IMR-90 (cell line): ENCODE measurements at regions not wholly inside any gene's neighbourhood (a gene's known extent, or its start where the extent isn't known, plus 50 kb on each side); places are given as distances from the start of the nearest gene placed in this dataset.

Experiments
- ATAC-seq: fragments of 200-7000 bp; cut with Tn5 transposase; 2 replicates; pipeline ENCODE4 v1.9.1; 2020; ENCODE audit warnings: low read depth, mild to moderate bottlenecking, moderate library complexity
- BruUV-seq: library from RNA; stranded (reverse); fragments of 400-500 nt; replicated peaks from 2 replicates; lab custom pipeline; 2021; lab: Mats Ljungman, UMichigan
- CTCF ChIA-PET: fragments of 300-600 bp; formaldehyde crosslinking; extraction: SDS; loops from one replicate; lab custom pipeline; 2021; ENCODE audit warnings: antibody characterized with exemption; lab: Yijun Ruan, JAX
- POLR2A ChIA-PET: fragments of 300-600 bp; sonication (Branson Sonifier 250); formaldehyde crosslinking; loops from one replicate; lab custom pipeline; 2022; ENCODE audit warnings: antibody characterized with exemption; ENCODE audit not compliant: unreplicated experiment; lab: Charles Lee
- DNase-seq: peaks from one replicate; pipeline ENCODE4 v3.0.0; 2013
- H2AFZ ChIP-seq: replicated peaks from 2 replicates; pipeline ENCODE3; 2013; ENCODE audit warnings: low read length, mild to moderate bottlenecking; ENCODE audit not compliant: poor library complexity
- H2AK5ac ChIP-seq: 2 replicates; pipeline ENCODE4 v1.6.1; 2013; ENCODE audit warnings: low read depth, low read length, inconsistent platforms
- H2AK9ac ChIP-seq: replicated peaks from 2 replicates; pipeline ENCODE3; 2013; ENCODE audit warnings: mild to moderate bottlenecking, low read depth, low read length, moderate library complexity; ENCODE audit not compliant: poor library complexity
- H2BK120ac ChIP-seq: 2 replicates; pipeline ENCODE4 v1.6.1; 2013; ENCODE audit warnings: low read depth, low read length, inconsistent platforms
- H2BK15ac ChIP-seq: 3 replicates; pipeline ENCODE4 v1.6.1; 2013; ENCODE audit warnings: low read depth, low read length, inconsistent platforms
- H2BK20ac ChIP-seq: 2 replicates; pipeline ENCODE4 v1.6.1; 2013; ENCODE audit warnings: low read depth, mild to moderate bottlenecking, inconsistent platforms, low read length, moderate library complexity
- H2BK5ac ChIP-seq: 2 replicates; pipeline ENCODE4 v1.6.1; 2013; ENCODE audit warnings: mild to moderate bottlenecking, low read depth, low read length, inconsistent platforms; ENCODE audit not compliant: poor library complexity, severe bottlenecking
- H3K14ac ChIP-seq: replicated peaks from 2 replicates; pipeline ENCODE4 v1.6.1; 2013; ENCODE audit warnings: low read depth, low read length, inconsistent platforms
- H3K18ac ChIP-seq: 2 replicates; pipeline ENCODE4 v1.6.1; 2013; ENCODE audit warnings: low read depth, low read length, control low read depth
- H3K23ac ChIP-seq: 2 replicates; pipeline ENCODE4 v1.6.1; 2013; ENCODE audit warnings: low read depth, low read length, inconsistent platforms
- H3K27ac ChIP-seq: 2 replicates; pipeline ENCODE4 v1.5.1; 2013; ENCODE audit warnings: mild to moderate bottlenecking, control low read depth, low read length; ENCODE audit not compliant: insufficient read depth
- H3K27me3 ChIP-seq: 2 replicates; pipeline ENCODE4 v1.6.1; 2013; ENCODE audit warnings: low read length; ENCODE audit not compliant: control insufficient read depth, insufficient read depth
- H3K36me3 ChIP-seq: 2 replicates; pipeline ENCODE4 v1.6.1; 2013; ENCODE audit warnings: low read length, mixed read lengths; ENCODE audit not compliant: control insufficient read depth, insufficient read depth
- H3K4ac ChIP-seq: 2 replicates; pipeline ENCODE4 v1.6.1; 2013; ENCODE audit warnings: low read depth, low read length, inconsistent platforms
- H3K4me1 ChIP-seq: 2 replicates; pipeline ENCODE4 v1.6.1; 2013; ENCODE audit warnings: low read length, mixed read lengths; ENCODE audit not compliant: control insufficient read depth, insufficient read depth
- H3K4me2 ChIP-seq: 2 replicates; pipeline ENCODE4 v1.6.1; 2013; ENCODE audit warnings: low read depth, mild to moderate bottlenecking, control low read depth, low read length, moderate library complexity
- H3K4me3 ChIP-seq: 2 replicates; pipeline ENCODE4 v1.5.1; 2013; ENCODE audit warnings: low read depth, mild to moderate bottlenecking, control low read depth, low read length, moderate library complexity; ENCODE audit not compliant: insufficient read depth
- H3K56ac ChIP-seq: 2 replicates; pipeline ENCODE4 v1.6.1; 2013; ENCODE audit warnings: low read length, inconsistent platforms; ENCODE audit not compliant: insufficient read depth; ENCODE audit errors: extremely low read depth
- H3K79me1 ChIP-seq, 2 experiments: 2 replicates each; pipeline ENCODE4 v1.6.1; 2013; ENCODE audit warnings: low read length in 2 of 2, inconsistent platforms in 1 of 2, low read depth in 1 of 2
- H3K9ac ChIP-seq: 2 replicates; pipeline ENCODE4 v1.6.1; 2013; ENCODE audit warnings: low read depth, low read length, control low read depth
- H3K9me1 ChIP-seq: 2 replicates; pipeline ENCODE4 v1.6.1; 2013; ENCODE audit warnings: low read length, inconsistent platforms; ENCODE audit not compliant: insufficient read depth
- H3K9me3 ChIP-seq: 2 replicates; pipeline ENCODE4 v1.6.1; 2013; ENCODE audit warnings: low read length; ENCODE audit not compliant: control insufficient read depth, insufficient read depth
- H4K20me1 ChIP-seq: 2 replicates; pipeline ENCODE4 v1.6.1; 2013; ENCODE audit warnings: low read length, inconsistent platforms; ENCODE audit not compliant: insufficient read depth
- H4K5ac ChIP-seq: 2 replicates; pipeline ENCODE4 v1.6.1; 2013; ENCODE audit warnings: mild to moderate bottlenecking, low read depth, low read length, control low read depth
- H4K8ac ChIP-seq, 2 experiments: 2 replicates each; pipeline ENCODE4 v1.6.1; 2013; ENCODE audit warnings: low read depth in 2 of 2, low read length in 2 of 2, control low read depth in 1 of 2, inconsistent platforms in 1 of 2
- H4K91ac ChIP-seq: 2 replicates; pipeline ENCODE4 v1.6.1; 2013; ENCODE audit warnings: low read depth, low read length, inconsistent platforms; ENCODE audit not compliant: insufficient read depth
- BHLHE40 ChIP-seq: fragments of 150-350 bp; IDR thresholded peaks from 2 replicates; pipeline ENCODE4 v1.6.1; 2016; ENCODE audit warnings: mild to moderate bottlenecking, low read depth, low read length
- CEBPB ChIP-seq: IDR thresholded peaks from 2 replicates; pipeline ENCODE4 v1.6.1; 2012; ENCODE audit warnings: low read depth, low read length, improper control_type of control experiment
- CHD1 ChIP-seq: IDR thresholded peaks from 2 replicates; pipeline ENCODE4 v1.6.1; 2012; ENCODE audit warnings: low read depth, low read length, improper control_type of control experiment
- CTCF ChIP-seq: conservative IDR thresholded peaks from 2 replicates; pipeline ENCODE4 v1.5.1; 2012; ENCODE audit warnings: mild to moderate bottlenecking, low read depth, low read length, improper control_type of control experiment
- ELK1 ChIP-seq: fragments of 150-350 bp; IDR thresholded peaks from 2 replicates; pipeline ENCODE4 v1.6.1; 2016; ENCODE audit warnings: low read depth, mild to moderate bottlenecking, low read length, moderate library complexity, borderline replicate concordance
- FOS ChIP-seq: fragments of 150-350 bp; IDR thresholded peaks from 2 replicates; pipeline ENCODE4 v1.6.1; 2016; ENCODE audit warnings: low read depth, low read length
- MAFK ChIP-seq: IDR thresholded peaks from 2 replicates; pipeline ENCODE4 v1.6.1; 2012; ENCODE audit warnings: low read depth, low read length, improper control_type of control experiment
- MAZ ChIP-seq: IDR thresholded peaks from 2 replicates; pipeline ENCODE4 v1.6.1; 2012; ENCODE audit warnings: low read depth, mild to moderate bottlenecking, low read length, improper control_type of control experiment, moderate library complexity, borderline replicate concordance
- MXI1 ChIP-seq: IDR thresholded peaks from 2 replicates; pipeline ENCODE4 v1.6.1; 2012; ENCODE audit warnings: low read depth, mild to moderate bottlenecking, low read length, moderate library complexity, borderline replicate concordance
- NFE2L2 ChIP-seq: fragments of 150-350 bp; IDR thresholded peaks from 2 replicates; pipeline ENCODE4 v1.6.1; 2016; ENCODE audit warnings: low read depth, mild to moderate bottlenecking, low read length
- POLR2A ChIP-seq: IDR thresholded peaks from 2 replicates; pipeline ENCODE4 v1.6.1; 2012; ENCODE audit warnings: mild to moderate bottlenecking, low read depth, low read length
- RAD21 ChIP-seq: IDR thresholded peaks from 2 replicates; pipeline ENCODE4 v1.6.1; 2012; ENCODE audit warnings: low read length, improper control_type of control experiment
- RCOR1 ChIP-seq: IDR thresholded peaks from 2 replicates; pipeline ENCODE4 v1.6.1; 2012; ENCODE audit warnings: mild to moderate bottlenecking, low read length, improper control_type of control experiment; ENCODE audit not compliant: insufficient replicate concordance
- RFX5 ChIP-seq: IDR thresholded peaks from 2 replicates; pipeline ENCODE4 v1.8.0; 2012; ENCODE audit warnings: low read depth, mild to moderate bottlenecking, low read length, moderate library complexity
- SMC3 ChIP-seq: fragments of 150-350 bp; IDR thresholded peaks from 2 replicates; pipeline ENCODE4 v1.6.1; 2016; ENCODE audit warnings: low read depth, mild to moderate bottlenecking, antibody characterized with exemption, low read length, moderate library complexity
- USF2 ChIP-seq: fragments of 150-350 bp; IDR thresholded peaks from 2 replicates; pipeline ENCODE4 v1.6.1; 2017; ENCODE audit warnings: mild to moderate bottlenecking, antibody characterized with exemption, low read length, low read depth
- WGBS, 2 experiments: methylation state at CpG; one replicate each; pipeline versions ENCODE4 v1.1.5 to v1.1.7; 2013; ENCODE audit warnings: missing lambda C conversion rate in 2 of 2; ENCODE audit not compliant: insufficient read length in 1 of 2; ENCODE audit errors: extremely low coverage in 2 of 2; 5-methylcytosine and 5-hydroxymethylcytosine counted together
- dilution Hi-C: fragments of 300-500 bp; cut with HindIII; formaldehyde crosslinking; loops from one replicate; pipeline ENCODE4 v1.14.3; 2018; ENCODE audit warnings: low sequenced_read_pairs; ENCODE audit not compliant: unreplicated experiment
- in situ Hi-C: fragments of 300-500 bp; cut with MboI; formaldehyde crosslinking; loops from 3 replicates; pipeline ENCODE4 v1.14.3; 2019; ENCODE audit warnings: low sequenced_read_pairs, inconsistent platforms, mixed read lengths
- intact Hi-C: fragments of 100-400 bp; cut with micrococcal nuclease; formaldehyde crosslinking; loops from 2 replicates; pipeline ENCODE4 v1.10.0; 2022

DNA sequence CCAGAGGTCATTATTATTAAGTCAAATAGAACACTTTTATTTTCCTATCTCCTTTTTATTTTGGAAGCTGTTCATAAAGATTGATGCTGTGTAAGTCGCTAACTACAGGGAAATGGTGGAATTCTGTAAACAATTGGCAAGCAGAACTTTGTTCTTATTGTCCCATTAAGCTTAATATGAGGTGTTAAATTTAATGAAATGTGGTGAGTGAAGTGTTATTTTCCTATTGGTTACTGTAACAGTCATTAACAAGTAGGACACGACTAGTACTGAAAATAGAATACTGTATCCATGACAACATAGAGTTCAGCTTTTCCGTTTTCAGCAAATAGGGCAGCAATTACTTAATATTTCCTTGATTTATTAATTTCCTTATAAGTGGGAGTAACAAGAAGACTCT lies 279.1 kb upstream of the ZEB2 start:
- Histone ChIP-seq H2AK5ac (no peak overlapping the region), H3K23ac (no peak overlapping the region), H3K27ac (no peak overlapping the region), H3K4ac (no peak overlapping the region), H3K9me3 (no peaks in the 10 kb centered on the region), H2BK20ac (no peak overlapping the region), H3K4me3 (no peak overlapping the region), H3K9me1 (no peaks in the 10 kb centered on the region), H3K4me1 (peaks cover 5% of the 10 kb centered on the region), H3K14ac (no peak overlapping the region), H2BK5ac (no peak overlapping the region), H4K8ac (no peak overlapping the region), H2AK9ac (no peak overlapping the region), H2BK15ac (no peak overlapping the region), H4K5ac (no peak overlapping the region), H2AFZ (no peak overlapping the region), H2BK120ac (no peak overlapping the region), H3K4me2 (no peak overlapping the region), H4K91ac (no peak overlapping the region), H3K18ac (no peak overlapping the region), H3K9ac (no peak overlapping the region), H4K20me1 (no peaks in the 10 kb centered on the region), H3K79me1 (no peaks in the 10 kb centered on the region), H3K56ac (no peak overlapping the region), H3K36me3 (no peaks in the 10 kb centered on the region), H3K27me3 (no peaks in the 10 kb centered on the region)
- in situ Hi-C loops, result no loop called here
- dilution Hi-C loops, result no loop called here
- no peak for ATAC-seq
- ChIA-PET POLR2A (no interaction called here), CTCF (no interaction called here)
- BruUV-seq, result no TSS peak
- DNase-seq, result no peak
- intact Hi-C loops, result no loop called here
- TF ChIP-seq NFE2L2 (no peak), FOS (no peak), MAZ (no peak), ELK1 (no peak), RAD21 (no peak), RFX5 (no peak), CEBPB (no peak), POLR2A (no peak), SMC3 (no peak), CTCF (no peak), BHLHE40 (no peak), MAFK (no peak), USF2 (no peak), RCOR1 (no peak), CHD1 (no peak), MXI1 (no peak)
- no CpG with 5 or more reads among the region's 3 CpGs for WGBS, 2 experiments
